Caki2 (cell line): ENCODE measurements at regions not wholly inside any gene's neighbourhood (a gene's known extent, or its start where the extent isn't known, plus 50 kb on each side); places are given as distances from the start of the nearest gene placed in this dataset.
"Not testable (repeated sequence)": the region's sequence is repeated elsewhere in the genome, so short reads cannot be mapped to it uniquely, and the experiment has no call there.

ENCODE experiments used
- DNase-seq: peaks from one replicate; pipeline ENCODE4 v3.0.0-alpha.2; 2015; ENCODE audit warnings: low read depth
- in situ Hi-C: cut with HindIII; loops from 2 replicates; pipeline ENCODE4 v1.10.0; 2016; ENCODE audit warnings: low sequenced_read_pairs, low pct_unique_long_range_greater_than_20kb, mixed read lengths

DNA sequence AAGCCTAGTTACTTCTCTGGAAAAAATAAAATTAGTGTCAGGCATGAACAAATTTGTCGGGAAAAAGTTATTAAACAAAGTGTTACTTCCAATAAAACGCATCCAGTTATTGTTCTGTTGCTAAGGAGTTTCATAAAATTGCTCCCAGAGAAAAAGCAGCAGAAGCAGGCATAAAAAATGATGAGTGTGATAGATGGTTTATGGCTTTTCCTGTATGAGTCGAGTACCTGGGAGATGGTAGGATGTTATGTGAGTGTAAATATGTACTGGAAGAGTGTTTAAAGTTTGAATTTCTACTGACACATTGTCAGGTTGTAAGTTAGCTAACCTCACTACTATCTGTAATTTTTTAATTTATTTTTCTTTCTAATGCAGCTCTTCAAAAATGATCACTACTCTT is 390.7 kb downstream of the ARL4A start:
- in situ Hi-C loops, result no loop called here
- no peak for DNase-seq

DNA sequence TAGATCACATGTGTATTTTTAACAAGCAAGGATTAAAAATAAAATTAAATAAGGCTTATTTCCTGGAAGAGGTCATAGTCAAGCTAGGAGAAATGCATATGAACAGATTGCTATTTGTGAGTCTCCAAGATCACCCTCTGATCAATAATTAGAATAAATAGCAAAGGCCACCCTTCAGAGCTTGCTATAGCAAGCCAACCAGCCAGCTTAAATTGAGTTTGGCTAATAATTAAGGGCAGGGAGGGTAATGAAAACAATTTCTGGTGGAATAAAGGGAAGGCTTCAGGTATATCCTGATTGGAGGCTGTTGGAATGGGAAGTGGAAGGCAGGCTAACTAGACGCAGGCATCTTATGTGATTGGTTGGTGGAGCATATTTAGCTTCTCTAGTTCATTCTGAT is 403.5 kb downstream of the ARL4A start:
- DNase-seq, result no peak
- in situ Hi-C loops, result no loop called here

DNA sequence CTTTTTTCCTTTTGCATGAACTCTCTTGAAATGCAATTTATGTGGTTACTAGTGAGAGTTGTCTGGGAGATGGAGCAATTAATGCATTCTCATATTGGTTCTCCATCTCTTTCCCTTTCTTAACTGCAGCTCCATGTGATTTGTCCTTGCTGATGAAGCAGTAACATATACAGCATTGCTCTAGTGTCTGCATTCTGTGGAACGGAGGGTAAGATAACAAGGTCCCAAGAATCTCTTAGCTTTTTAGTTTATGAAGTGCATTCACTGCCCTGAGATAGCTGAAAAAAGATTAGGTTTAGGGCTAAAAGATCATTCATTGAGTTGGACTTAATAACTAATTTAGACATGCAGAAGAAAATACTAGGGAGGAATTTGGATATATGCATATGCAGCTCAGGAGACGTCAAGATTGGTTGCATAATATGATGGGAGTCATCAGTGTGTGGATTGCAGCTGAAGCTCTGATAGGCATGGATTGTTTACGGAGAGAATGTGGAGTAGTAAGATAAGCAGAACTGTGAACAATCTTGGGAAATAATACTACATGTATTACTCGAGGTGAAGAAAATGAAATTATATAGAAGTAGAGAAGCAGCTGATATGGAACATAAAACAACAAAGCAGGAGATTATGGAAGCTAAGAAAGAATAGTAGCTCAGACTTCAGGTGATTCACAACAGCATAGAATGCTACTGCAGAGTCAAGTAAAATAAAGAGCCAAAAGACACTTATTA is 404.7 kb downstream of the ARL4A start:
- in situ Hi-C loops, result no loop called here
- DNase-seq, result no peak

DNA sequence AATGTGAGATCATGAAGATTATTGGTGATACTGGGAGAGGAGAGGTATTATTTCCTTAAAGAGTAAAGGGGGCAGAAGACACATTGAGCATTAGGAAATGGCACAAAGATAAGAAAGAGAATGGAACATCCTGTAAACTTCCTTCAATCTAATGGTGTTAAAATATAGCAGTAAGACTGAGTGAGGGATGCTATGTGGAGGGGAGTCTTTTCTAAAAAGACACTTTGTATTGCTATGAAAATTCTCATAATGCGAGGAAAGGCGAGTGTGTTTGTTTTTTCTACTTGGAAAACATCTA is 405.2 kb downstream of the ARL4A start:
- in situ Hi-C loops, result no loop called here
- DNase-seq, result no peak

DNA sequence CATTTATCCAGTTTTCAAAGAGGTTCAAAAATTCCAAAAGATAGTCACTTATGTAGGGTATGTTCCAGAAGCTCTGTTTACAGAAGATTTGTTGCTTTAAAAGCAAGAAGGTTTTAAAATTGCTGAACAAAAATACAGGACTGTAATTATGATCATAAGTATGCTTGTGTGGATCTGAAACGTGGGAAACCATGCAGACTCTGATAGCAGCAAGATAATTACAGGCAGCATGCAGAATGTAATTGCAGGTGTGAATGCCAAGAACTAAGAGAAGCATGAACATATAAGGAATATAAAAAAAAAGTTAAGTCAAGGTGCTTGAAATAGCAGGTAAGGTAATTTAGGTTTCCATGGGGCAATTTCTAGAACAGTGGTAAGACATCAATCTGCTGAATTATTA is 405.7 kb downstream of the ARL4A start:
- no peak for DNase-seq
- in situ Hi-C loops, result no loop called here

DNA sequence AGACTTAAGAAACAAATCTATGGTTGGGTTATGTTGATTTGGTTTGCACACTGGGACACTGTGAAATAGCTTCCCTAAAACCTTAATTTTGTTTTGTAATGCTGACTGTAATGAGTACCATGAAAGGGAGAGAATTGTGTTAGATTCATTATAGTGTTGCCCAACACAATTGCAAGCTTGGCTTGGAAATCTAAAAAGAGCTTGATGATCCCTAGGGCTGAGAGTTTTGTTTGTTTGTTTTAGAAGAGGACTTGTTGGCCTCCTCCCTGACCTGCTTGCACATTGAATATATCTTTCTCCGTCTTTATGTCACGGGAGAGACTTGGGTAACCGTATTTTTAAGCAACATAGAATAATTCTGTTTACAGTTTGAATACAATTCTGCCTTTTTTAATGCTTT is 410.1 kb downstream of the ARL4A start:
- no peak for DNase-seq
- in situ Hi-C loops, result no loop called here

DNA sequence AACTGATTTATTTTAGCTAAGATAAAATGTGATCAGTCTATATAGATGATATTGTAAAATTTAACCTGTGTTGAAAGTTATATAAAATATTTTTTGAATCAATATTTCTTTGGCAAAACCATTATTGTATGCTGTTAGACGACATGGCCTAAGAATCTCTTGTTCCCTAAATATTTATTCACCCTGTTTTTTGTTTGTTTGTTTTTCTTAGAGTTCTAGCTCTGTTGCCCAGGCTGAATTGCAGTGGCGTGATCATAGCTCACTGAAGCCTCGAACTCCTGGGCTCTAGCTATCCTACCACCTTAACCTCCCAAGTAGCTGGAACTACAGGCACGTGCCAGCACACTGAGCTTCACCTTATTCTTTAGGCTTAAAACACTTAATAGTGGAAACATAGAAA is 410.7 kb downstream of the ARL4A start:
- in situ Hi-C loops, result no loop called here
- DNase-seq, result no peak

DNA sequence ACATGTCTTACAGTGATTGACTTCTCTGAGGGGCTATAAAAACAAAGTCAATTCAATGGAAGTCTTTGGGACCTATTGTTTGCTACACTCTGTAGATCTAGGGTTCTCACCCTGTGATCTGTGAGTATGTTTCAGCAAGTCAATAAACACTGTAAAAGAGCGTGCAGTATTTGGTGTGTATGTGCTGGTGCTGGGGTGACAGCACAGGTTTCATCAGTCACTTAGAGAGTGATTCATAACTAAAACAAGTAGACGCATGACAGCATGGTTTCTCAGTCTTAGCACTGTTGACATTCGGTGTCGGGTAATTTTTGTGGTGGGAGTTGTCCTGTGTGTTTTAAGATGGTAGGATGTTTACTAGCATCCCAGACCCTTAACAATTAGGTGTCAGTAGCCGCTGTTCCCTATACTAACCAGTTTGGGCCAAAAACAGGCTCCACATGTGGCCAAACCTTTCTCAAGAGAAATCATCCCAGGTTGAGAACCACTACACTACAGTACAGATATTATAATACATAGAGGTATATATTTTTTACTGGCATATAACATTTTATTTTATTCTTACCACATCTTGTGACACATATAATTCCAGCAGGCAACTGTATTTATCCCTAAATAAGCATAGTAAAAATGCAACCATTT is 411.8 kb downstream of the ARL4A start:
- in situ Hi-C loops, result no loop called here

DNA sequence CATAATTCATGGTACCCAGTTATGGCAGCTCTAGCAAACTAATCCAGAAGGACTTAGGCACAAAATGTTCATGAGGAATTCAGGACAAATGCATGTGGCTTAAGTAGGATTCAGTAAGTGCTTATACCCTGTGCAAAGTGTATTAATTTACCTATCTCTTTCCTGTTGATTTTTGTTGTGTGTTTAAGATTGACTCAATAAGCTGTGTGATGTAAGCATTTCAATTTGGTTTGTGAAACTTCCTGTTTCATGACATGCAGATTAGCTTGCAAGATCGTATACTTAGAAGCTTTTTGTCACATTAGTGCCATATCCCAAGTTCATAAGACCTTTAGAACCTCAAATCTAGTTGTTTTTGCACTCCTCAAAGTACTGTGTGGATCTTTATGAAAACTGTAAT is 416.7 kb downstream of the ARL4A start:
- no peak for DNase-seq
- in situ Hi-C loops, result no loop called here

More for the DNA sequence above, 411.8 kb downstream of the ARL4A start:
- DNase-seq, result peak; percentile 58

DNA sequence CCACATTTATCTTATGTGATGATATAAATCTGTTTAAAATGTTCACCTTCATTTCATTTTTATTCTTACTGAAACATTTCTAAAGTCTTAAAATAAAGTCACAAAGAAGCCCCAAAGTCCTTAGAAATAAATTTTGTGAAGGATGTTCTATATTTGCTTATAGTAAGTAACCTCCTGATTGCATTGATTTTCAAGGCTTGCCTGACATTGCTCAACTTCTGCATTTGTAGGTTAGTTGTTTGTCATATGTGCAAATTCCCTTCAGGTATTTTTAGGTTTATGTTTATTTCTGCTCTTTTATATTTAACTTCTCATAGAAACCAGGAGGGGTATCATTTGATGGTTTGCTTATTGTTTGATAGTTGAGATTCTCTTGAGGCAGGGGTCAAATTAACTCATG is 417.8 kb downstream of the ARL4A start:
- in situ Hi-C loops, result no loop called here
- no peak for DNase-seq

DNA sequence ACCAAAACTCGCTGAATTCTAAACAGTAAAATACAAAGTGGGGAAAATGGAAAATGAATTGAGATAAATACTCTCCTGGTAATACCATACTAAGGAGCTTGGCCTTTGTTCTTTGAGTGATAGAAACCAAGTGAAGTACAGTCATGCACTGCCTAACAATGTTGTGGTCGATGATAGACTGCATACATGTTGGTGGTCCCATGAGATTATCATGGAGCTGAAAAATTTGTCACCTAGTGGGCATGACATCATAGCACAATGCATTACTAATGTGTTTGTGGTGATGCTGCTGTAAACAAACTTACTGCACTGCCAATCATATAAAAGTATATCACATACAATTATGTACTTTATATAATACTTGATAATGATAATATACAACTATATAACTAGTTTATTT is 419.1 kb downstream of the ARL4A start:
- no peak for DNase-seq
- in situ Hi-C loops, result no loop called here

DNA sequence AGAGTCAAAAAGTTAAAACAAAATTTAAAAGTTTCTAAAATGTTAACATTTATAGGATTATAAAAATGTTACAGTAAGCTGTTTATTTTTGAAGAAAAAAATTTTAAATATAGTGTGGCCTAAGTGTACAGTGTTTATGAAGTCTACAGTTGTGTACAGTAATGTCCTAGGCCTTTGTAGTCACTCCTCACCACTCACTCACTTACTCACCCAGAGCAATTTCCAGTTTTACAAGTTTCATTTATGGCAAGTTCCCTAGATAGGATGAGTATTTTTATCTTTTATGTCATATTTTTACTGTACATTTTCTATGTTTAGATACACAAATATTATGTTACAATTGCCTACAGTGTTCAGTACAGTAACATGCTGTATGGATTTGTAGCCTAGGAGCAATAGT is 419.9 kb downstream of the ARL4A start:
- DNase-seq, result no peak
- in situ Hi-C loops, result no loop called here

DNA sequence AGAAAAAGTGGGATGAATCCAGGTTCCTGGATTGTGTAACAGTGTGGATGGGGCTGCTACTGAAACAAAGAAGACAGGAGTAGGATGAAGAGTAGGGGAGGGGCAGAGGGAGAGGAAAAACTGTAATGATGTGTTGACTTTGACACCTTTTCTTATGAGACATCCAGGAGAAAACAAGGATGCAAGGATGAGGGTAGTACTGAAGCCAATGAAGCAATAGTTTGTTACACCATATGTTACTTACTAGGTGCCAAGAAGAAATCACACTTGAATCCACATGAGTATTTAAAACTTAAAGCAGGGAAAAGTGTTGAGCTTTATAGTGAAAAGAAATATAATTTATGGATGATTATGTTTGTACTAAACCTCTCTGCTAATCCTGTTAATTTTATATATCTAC is 420.6 kb downstream of the ARL4A start:
- in situ Hi-C loops, result no loop called here
- DNase-seq, result no peak

DNA sequence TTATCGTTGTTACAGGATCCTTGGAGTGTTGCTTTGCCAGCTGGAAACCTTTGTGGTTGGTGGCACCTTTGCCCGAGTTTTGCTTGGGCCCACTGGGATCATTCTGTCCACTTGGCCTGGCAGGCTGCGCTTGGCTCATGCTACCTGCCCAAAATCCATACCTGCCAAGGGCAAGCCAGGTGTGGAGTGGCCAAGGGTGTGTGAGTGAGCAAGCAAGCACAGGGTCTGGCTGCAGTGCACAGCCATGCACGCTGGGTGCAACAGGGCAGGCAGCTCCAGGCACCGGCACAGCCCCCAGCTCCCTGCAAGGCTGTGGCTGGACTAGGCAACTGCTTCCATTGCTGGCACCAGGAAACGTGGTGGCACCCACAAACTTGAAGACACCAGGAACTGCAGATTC is 421.8 kb downstream of the ARL4A start:
- in situ Hi-C loops, result no loop called here

DNA sequence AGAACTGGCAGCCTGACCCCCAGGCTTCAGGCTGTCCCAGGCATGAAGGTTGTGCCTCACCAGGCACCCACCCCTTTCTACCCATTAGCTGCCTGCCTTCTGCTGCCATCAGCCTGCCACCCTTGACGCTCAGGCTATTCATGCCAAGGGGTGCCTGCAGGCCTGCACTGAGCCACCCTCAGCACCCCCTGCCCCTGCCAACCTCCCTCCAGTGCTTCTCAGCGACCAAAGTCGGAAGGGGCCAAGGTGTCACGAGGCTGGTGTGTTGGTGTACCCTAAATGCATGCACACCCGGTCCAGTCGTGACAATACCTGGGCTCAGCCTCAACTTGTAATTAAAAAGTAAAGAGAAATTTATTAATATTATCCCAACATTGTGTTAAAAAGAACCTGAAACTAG is 422.7 kb downstream of the ARL4A start:
- in situ Hi-C loops, result no loop called here
- no peak for DNase-seq

More for the DNA sequence above, 421.8 kb downstream of the ARL4A start:
- no peak for DNase-seq

DNA sequence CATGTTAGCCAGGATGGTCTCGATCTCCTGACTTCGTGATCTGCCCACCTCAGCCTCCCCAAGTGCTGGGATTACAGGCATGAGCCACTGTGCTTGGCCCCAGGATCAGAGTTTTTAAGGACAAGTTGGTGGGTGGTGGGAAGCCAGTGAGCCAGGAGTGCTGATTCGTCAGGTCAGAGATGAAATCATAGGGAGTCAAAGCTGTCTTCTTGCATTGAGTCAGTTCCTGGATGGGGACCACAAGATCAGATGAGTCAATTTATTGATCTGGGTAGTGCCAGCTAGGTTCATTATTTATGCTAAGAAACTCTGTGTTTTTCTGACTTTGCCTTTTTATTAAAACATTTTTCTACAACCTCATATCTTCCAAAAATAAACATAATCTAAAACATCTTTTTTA is 423.8 kb downstream of the ARL4A start:
- in situ Hi-C loops, result no loop called here
- no peak for DNase-seq

DNA sequence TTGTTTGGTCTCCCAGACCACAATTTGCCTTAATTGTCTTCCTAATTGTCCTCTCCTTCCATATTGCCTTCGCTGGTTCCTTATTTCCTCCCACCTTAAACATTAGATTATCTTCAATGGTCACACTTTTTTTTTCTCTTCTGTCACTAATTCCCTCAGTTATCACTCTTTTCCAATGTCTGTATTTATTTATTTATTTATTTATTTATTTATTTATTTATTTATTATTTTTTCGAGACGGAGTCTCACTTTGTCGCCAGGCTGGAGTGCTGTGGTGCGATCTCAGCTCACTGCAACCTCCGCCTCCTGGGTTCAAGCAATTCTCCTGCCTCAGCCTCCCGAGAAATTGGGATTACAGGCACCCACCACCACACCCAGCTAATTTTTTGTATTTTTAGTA is 426.8 kb downstream of the ARL4A start:
- in situ Hi-C loops, DNase-seq: not testable (repeated sequence)

DNA sequence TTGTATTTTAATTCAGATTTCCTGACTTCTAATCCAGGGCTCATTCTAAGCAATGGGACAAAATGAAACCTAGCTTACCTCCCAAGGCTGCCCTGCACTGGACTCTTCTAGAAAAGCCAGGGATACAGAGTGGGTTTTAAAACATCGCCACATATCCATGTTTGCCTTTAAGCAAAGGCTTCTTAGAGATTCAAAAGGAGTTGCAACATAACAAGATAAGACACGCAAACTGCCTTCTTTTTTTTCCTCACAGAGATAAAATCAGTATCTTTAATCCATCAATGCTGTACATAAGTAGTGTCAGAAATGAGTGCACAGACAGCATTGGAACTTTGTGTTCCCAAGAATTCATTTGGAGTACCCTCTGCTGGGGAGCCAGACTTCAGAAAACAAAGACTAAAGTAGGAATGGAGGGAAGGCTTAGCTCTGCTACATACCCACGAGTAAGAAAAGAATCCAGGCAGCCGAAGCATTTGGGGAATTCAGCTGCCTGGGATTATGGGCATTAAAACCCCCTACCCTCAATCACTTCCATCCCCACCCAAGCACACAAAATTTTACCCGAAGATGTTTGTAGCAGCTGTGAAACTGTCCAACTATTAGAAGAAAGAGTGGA is 427.8 kb downstream of the ARL4A start:
- in situ Hi-C loops, result no loop called here
- no peak for DNase-seq

DNA sequence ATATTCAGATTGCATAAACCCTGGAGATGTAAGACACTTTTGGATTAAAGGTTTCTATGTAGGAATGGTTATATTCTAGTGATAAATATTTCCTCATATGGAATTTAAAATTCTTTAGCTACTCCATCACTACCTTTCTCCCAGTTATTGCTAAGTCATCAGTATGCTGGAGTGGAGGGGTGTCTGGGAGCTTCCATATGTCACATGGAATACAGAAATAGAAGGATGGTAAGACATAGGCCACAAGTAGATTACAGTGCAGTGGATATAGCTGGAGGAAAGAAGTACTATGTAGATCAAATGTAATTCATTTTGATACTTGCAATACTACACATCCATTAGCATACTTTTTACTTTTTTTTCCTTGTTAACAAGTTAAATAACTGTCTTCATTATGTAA is 428.4 kb downstream of the ARL4A start:
- in situ Hi-C loops, result no loop called here
- no peak for DNase-seq

DNA sequence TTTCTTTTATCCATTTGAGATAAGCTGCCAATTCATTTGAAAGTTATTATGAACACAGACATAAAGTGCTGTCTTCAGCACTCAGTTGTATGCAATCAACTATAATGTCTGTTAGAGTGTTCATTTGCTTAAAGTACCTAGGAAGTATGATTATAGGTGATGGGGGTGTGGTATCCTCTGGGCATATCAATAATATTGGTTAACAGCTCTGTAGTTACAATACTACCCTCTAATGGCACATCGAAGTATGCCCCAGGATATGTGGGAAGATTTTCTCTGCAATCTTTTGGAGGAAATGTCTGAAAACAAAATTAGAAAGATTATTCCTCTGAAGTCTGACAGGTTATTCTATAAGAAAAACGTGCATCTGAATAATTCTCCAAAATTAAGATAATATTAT is 429.7 kb downstream of the ARL4A start:
- DNase-seq, result peak; percentile 9
- in situ Hi-C loops, result no loop called here
